ENCODE measurements at regions not wholly inside any gene's neighbourhood (a gene's known extent, or its start where the extent isn't known, plus 50 kb on each side); places are given as distances from the start of the nearest gene placed in this dataset.

DNA sequence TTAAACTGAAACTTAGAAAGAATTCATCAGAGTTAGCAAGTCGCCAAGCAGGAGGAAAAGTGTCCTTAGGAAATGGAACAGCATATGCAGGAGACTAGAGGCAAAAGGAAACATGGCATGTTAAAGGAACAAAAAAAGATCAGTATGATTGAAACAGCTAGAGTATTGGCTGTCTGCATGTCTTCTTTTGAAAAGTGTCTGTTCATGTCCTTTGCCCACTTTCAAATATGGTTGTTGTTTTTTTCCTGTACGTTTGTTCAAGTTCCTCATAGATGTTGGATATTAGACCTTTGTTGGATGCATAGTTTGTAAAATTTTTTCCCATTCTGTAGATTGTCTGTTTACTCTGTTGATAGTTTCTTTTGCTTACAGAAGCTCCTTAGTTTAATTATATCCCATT, 161.6 kb downstream of the NR4A2 start:
- TF ChIP-seq, protein P1, sequence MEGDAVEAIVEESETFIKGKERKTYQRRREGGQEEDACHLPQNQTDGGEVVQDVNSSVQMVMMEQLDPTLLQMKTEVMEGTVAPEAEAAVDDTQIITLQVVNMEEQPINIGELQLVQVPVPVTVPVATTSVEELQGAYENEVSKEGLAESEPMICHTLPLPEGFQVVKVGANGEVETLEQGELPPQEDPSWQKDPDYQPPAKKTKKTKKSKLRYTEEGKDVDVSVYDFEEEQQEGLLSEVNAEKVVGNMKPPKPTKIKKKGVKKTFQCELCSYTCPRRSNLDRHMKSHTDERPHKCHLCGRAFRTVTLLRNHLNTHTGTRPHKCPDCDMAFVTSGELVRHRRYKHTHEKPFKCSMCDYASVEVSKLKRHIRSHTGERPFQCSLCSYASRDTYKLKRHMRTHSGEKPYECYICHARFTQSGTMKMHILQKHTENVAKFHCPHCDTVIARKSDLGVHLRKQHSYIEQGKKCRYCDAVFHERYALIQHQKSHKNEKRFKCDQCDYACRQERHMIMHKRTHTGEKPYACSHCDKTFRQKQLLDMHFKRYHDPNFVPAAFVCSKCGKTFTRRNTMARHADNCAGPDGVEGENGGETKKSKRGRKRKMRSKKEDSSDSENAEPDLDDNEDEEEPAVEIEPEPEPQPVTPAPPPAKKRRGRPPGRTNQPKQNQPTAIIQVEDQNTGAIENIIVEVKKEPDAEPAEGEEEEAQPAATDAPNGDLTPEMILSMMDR (conservative IDR thresholded peaks at IDR 0.05; ENCODE audit: low read length), result no peak
- no peak for TF ChIP-seq EZH2phosphoT487 (IDR thresholded peaks at IDR 0.05; ENCODE audit: borderline replicate concordance, low read depth, low read length)
- Histone ChIP-seq H3K79me2 (ENCODE audit: insufficient read depth, low read depth, low read length) (no peaks in the 10 kb centered on the region), H3K9me3 (ENCODE audit: low read length) (no peaks in the 10 kb centered on the region), H3K27ac (ENCODE audit: low read depth, low read length, poor library complexity, severe bottlenecking) (no peak overlapping the region), H3K4me2 (ENCODE audit: low read length) (no peak overlapping the region), H3K4me1 (ENCODE audit: insufficient read depth, low read length, poor library complexity, severe bottlenecking) (no peaks in the 10 kb centered on the region), H3K36me3 (ENCODE audit: insufficient read depth, low read length) (no peaks in the 10 kb centered on the region), H3K4me3 (ENCODE audit: low read depth, low read length, poor library complexity, severe bottlenecking) (no peak overlapping the region), H4K20me1 (ENCODE audit: insufficient read depth, low read length) (no peaks in the 10 kb centered on the region), H3K9me2 (ENCODE audit: insufficient read depth, low read length) (no peaks in the 10 kb centered on the region), H2AFZ (ENCODE audit: low read length) (no peak overlapping the region)
- intact Hi-C loops (cut with micrococcal nuclease; ENCODE audit: unreplicated experiment), result no loop called here
- DNase-seq (ENCODE audit: low spot score), result no peak
- POLR2A ChIA-PET, result no interaction called here
- BruUV-seq (replicated peaks), result no TSS peak
- CTCF ChIA-PET (ENCODE audit: unreplicated experiment), result no interaction called here

DNA sequence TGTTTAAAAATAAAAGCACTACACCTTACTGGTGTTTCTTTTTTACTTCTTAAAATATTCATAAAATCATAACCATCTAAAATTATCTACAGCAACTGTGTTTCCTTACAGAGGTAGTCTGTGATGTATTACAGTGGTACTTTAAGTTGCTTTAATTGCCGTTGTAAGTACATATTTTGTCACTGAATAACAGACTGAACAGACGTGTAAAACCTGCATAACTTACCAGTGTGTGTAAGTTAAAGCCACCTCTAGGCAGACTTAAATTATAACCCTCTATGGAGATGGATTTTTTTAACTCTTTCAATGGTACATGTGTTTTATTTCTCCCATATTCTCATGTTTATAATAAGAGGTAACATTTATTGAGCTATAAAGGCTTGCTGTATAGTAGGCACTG, 166.8 kb downstream of the NR4A2 start:
- ChIA-PET POLR2A (interaction anchor here (0.6 kb wide), 1 partner anchor 675 kb away, joined by 3 read pairs; no protein-coding TSS in a partner anchor), CTCF (ENCODE audit: unreplicated experiment) (no interaction called here)
- no peaks in the 10 kb centered on the region for H3K9me2 ChIP-seq (ENCODE audit: insufficient read depth, low read length)
- intact Hi-C loops (cut with micrococcal nuclease; ENCODE audit: unreplicated experiment), result no loop called here
- H3K27ac ChIP-seq (ENCODE audit: low read depth, low read length, poor library complexity, severe bottlenecking), result no peak overlapping the region
- H3K4me3 ChIP-seq (ENCODE audit: low read depth, low read length, poor library complexity, severe bottlenecking), result no peak overlapping the region
- no peak for DNase-seq (ENCODE audit: low spot score)
- H3K4me1 ChIP-seq (ENCODE audit: insufficient read depth, low read length, poor library complexity, severe bottlenecking), result no peaks in the 10 kb centered on the region
- BruUV-seq (replicated peaks), result no TSS peak
- TF ChIP-seq EZH2phosphoT487 (IDR thresholded peaks at IDR 0.05; ENCODE audit: borderline replicate concordance, low read depth, low read length), result no peak
- TF ChIP-seq, protein P1 (conservative IDR thresholded peaks at IDR 0.05; ENCODE audit: low read length), result no peak
- H3K4me2 ChIP-seq (ENCODE audit: low read length), result no peak overlapping the region
- no peaks in the 10 kb centered on the region for H4K20me1 ChIP-seq (ENCODE audit: insufficient read depth, low read length)
- no peaks in the 10 kb centered on the region for H3K9me3 ChIP-seq (ENCODE audit: low read length)
- H2AFZ ChIP-seq (ENCODE audit: low read length), result no peak overlapping the region
- H3K36me3 ChIP-seq (ENCODE audit: insufficient read depth, low read length), result no peaks in the 10 kb centered on the region
- no peaks in the 10 kb centered on the region for H3K79me2 ChIP-seq (ENCODE audit: insufficient read depth, low read depth, low read length)

DNA sequence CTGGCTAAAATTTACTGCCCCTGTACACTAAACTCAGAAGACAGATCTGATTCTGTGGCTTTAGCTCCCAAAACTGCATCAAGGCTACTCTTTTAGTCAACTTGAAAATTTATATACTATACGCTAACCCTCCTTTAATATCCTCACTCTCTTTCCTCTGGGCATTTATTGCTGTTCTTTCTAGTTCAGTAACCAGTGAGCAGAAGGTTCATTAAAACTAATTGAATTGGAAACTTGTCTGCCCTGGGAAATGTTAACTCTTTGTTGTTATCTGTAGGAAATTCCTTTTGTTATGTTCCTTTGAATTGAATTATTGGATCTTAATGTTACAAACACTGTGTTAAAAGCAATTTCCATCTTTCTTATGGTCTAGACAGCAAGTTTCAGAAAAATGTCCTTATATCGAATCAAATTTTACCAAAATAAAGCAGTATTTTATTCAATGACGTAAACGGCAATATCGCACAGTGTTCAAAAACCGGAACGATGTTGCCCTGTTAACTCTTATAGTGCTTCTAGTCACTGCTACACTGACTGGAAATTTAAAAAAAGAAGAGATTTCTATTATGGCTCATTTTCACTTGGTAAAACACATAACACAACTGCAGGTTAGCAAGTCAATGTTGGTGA, 168.3 kb downstream of the NR4A2 start:
- H4K20me1 ChIP-seq (ENCODE audit: insufficient read depth, low read length), result no peaks in the 10 kb centered on the region
- H3K9me3 ChIP-seq (ENCODE audit: low read length), result no peaks in the 10 kb centered on the region
- CTCF ChIA-PET (ENCODE audit: unreplicated experiment), result no interaction called here
- no TSS peak for BruUV-seq (replicated peaks)
- POLR2A ChIA-PET, result interaction anchor here (0.8 to 1.4 kb wide), 2 partner anchors 15 to 17 kb away, joined by 3 to 5 read pairs; no protein-coding TSS in a partner anchor
- H3K79me2 ChIP-seq (ENCODE audit: insufficient read depth, low read depth, low read length), result no peaks in the 10 kb centered on the region
- no peaks in the 10 kb centered on the region for H3K36me3 ChIP-seq (ENCODE audit: insufficient read depth, low read length)
- no peak overlapping the region for H2AFZ ChIP-seq (ENCODE audit: low read length)
- no peaks in the 10 kb centered on the region for H3K9me2 ChIP-seq (ENCODE audit: insufficient read depth, low read length)
- H3K27ac ChIP-seq (ENCODE audit: low read depth, low read length, poor library complexity, severe bottlenecking), result no peak overlapping the region
- no peak overlapping the region for H3K4me3 ChIP-seq (ENCODE audit: low read depth, low read length, poor library complexity, severe bottlenecking)
- intact Hi-C loops (cut with micrococcal nuclease; ENCODE audit: unreplicated experiment), result no loop called here
- no peaks in the 10 kb centered on the region for H3K4me1 ChIP-seq (ENCODE audit: insufficient read depth, low read length, poor library complexity, severe bottlenecking)
- no peak overlapping the region for H3K4me2 ChIP-seq (ENCODE audit: low read length)
- TF ChIP-seq, protein P1 (conservative IDR thresholded peaks at IDR 0.05; ENCODE audit: low read length), result no peak
- TF ChIP-seq EZH2phosphoT487 (IDR thresholded peaks at IDR 0.05; ENCODE audit: borderline replicate concordance, low read depth, low read length), result no peak
- no peak for DNase-seq (ENCODE audit: low spot score)
